ENCODE measurements at regions not wholly inside any gene's neighbourhood (a gene's known extent, or its start where the extent isn't known, plus 50 kb on each side); places are given as distances from the start of the nearest gene placed in this dataset.

DNA sequence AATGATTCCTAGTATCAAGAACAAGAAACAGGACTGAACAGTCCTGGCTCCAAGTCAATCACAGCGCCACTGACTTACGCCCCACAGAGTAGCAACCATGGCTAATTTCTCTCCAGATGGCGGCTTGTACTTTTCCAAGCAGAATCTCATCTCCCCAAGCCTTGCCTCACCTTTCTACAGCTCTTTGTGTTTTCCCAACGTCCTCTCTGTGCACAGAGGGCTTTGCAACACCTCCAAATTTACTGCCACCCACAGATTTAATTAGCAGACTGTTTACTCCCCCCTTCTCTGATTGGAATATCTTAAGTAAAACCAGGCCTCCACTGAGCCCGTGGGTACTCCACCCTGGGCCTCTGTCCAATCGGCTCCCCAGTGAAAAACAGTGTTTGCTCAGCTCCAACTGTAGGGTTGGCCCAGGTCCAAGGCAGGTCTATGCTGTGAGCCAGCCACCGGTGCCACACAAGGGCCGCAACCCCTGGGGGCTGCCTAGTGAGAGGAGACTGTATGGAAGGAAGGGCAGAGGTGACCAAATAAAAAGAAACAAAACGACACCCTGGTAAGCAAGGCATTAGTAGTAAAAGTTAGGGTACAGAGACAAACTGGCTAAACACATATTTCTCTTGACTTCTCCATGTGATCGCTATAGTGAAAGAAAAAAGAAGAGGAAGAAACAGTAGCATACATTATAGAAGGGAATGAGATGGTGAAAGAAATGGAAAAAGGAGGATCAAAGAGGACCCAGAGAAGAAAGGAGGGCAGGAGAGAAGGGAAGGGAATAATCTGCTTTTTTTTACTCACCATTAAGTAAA lies 128.4 kb upstream of the SOD1 start:
- H3K79me2 ChIP-seq (ENCODE audit: control insufficient read depth, insufficient read depth, low read length), result no peaks in the 10 kb centered on the region
- ATAC-seq, result no peak
- no peaks in the 10 kb centered on the region; the same call in 1 of the 2 replicates for H4K20me1 ChIP-seq (replicated peaks; ENCODE audit: control insufficient read depth, insufficient read depth, low read length)
- H3K4me3 ChIP-seq, result no peak overlapping the region
- under 1% methylated on average over 10 of the region's 10 CpGs for WGBS (ENCODE audit: insufficient coverage, low coverage, missing lambda C conversion rate)
- no peaks in the 10 kb centered on the region for H3K4me1 ChIP-seq (replicated peaks in 1 of 2; ENCODE audit: control insufficient read depth in 2 of 2, insufficient read depth in 2 of 2, low read length in 2 of 2)
- H3K4me2 ChIP-seq (ENCODE audit: insufficient read depth, low read length), result no peak overlapping the region
- no peak for FAIRE-seq
- H3K27me3 ChIP-seq (ENCODE audit: control insufficient read depth in 2 of 2, insufficient read depth in 2 of 2, low read length in 2 of 2), result peaks cover 1 to 32% of the 10 kb centered on the region in 2 experiments; a peak in 3 of 5 replicates
- in situ Hi-C loops (cut with MboI), result no loop called here
- CTCF ChIA-PET (ENCODE audit: low intra/inter-chr PET ratio), result no interaction called here
- DNase-seq (ENCODE audit: extremely low read depth in 1 of 4, low spot score in 3 of 4), result no peak
- POLR2A ChIA-PET, result no interaction called here
- no peak overlapping the region for H3K9ac ChIP-seq (ENCODE audit: insufficient read depth in 1 of 2, low read depth in 2 of 2, low read length in 2 of 2)
- H3K9me1 ChIP-seq (ENCODE audit: control insufficient read depth, insufficient read depth, low read length), result no peaks in the 10 kb centered on the region
- no peaks in the 10 kb centered on the region for H3K36me3 ChIP-seq (ENCODE audit: control insufficient read depth, insufficient read depth, low read length)
- no peaks in the 10 kb centered on the region for H3K9me3 ChIP-seq (replicated peaks; ENCODE audit: control insufficient read depth, insufficient read depth, low read depth, low read length)
- intact Hi-C loops (cut with micrococcal nuclease), result no loop called here
- H2AFZ ChIP-seq (ENCODE audit: low read depth, low read length), result no peak overlapping the region
- no peak overlapping the region for H3K27ac ChIP-seq (ENCODE audit: extremely low read depth, low read depth, low read length)
- BruUV-seq (replicated peaks), result no TSS peak
- no peak for TF ChIP-seq SP2 (IDR thresholded peaks at IDR 0.05; ENCODE audit: extremely low read depth, low read depth, low read length, poor library complexity, severe bottlenecking)
- no peak for TF ChIP-seq ZNF589 (CRISPR knock-in tag; IDR thresholded peaks at IDR 0.05; ENCODE audit: low read depth)
- TF ChIP-seq MAZ (CRISPR knock-in tag; conservative IDR thresholded peaks at IDR 0.05 in 1 of 2, IDR thresholded peaks at IDR 0.05 in 1 of 2), result no peak
- TF ChIP-seq, protein P1, sequence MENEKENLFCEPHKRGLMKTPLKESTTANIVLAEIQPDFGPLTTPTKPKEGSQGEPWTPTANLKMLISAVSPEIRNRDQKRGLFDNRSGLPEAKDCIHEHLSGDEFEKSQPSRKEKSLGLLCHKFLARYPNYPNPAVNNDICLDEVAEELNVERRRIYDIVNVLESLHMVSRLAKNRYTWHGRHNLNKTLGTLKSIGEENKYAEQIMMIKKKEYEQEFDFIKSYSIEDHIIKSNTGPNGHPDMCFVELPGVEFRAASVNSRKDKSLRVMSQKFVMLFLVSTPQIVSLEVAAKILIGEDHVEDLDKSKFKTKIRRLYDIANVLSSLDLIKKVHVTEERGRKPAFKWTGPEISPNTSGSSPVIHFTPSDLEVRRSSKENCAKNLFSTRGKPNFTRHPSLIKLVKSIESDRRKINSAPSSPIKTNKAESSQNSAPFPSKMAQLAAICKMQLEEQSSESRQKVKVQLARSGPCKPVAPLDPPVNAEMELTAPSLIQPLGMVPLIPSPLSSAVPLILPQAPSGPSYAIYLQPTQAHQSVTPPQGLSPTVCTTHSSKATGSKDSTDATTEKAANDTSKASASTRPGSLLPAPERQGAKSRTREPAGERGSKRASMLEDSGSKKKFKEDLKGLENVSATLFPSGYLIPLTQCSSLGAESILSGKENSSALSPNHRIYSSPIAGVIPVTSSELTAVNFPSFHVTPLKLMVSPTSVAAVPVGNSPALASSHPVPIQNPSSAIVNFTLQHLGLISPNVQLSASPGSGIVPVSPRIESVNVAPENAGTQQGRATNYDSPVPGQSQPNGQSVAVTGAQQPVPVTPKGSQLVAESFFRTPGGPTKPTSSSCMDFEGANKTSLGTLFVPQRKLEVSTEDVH (IDR thresholded peaks at IDR 0.05; ENCODE audit: low read depth, partially characterized antibody), result no peak
- no peak for TF ChIP-seq GATA2 (CRISPR knock-in tag; IDR thresholded peaks at IDR 0.05)
- no peak for TF ChIP-seq TBL1XR1 (IDR thresholded peaks at IDR 0.05; ENCODE audit: low read length in 2 of 2)
- TF ChIP-seq ZC3H4 (CRISPR knock-in tag; IDR thresholded peaks at IDR 0.05; ENCODE audit: borderline replicate concordance), result no peak
- no peak for TF ChIP-seq ZBTB8A (IDR thresholded peaks at IDR 0.05; ENCODE audit: partially characterized antibody)
- no peak for TF ChIP-seq TAF1 (IDR thresholded peaks at IDR 0.05; ENCODE audit: control insufficient read depth, extremely low read depth, insufficient read depth, low read length, severe bottlenecking)
- no peak for TF ChIP-seq RBM25 (IDR thresholded peaks at IDR 0.05; ENCODE audit: low read depth, low read length, severe bottlenecking)
- TF ChIP-seq RAD51 (IDR thresholded peaks at IDR 0.05; ENCODE audit: borderline replicate concordance, low read depth), result no peak
- TF ChIP-seq ZBTB7A (IDR thresholded peaks at IDR 0.05; ENCODE audit: borderline replicate concordance, control insufficient read depth, low read depth, low read length), result no peak
- TF ChIP-seq, protein P2, sequence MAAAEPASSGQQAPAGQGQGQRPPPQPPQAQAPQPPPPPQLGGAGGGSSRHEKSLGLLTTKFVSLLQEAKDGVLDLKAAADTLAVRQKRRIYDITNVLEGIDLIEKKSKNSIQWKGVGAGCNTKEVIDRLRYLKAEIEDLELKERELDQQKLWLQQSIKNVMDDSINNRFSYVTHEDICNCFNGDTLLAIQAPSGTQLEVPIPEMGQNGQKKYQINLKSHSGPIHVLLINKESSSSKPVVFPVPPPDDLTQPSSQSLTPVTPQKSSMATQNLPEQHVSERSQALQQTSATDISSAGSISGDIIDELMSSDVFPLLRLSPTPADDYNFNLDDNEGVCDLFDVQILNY (CRISPR knock-in tag; IDR thresholded peaks at IDR 0.05), result no peak
- no peak for TF ChIP-seq NFYB (IDR thresholded peaks at IDR 0.05; ENCODE audit: extremely low read depth, insufficient read length)
- TF ChIP-seq MECOM (CRISPR knock-in tag; IDR thresholded peaks at IDR 0.05), result no peak
- TF ChIP-seq DMBX1 (CRISPR knock-in tag; IDR thresholded peaks at IDR 0.05; ENCODE audit: borderline replicate concordance), result no peak
- TF ChIP-seq, protein P3, sequence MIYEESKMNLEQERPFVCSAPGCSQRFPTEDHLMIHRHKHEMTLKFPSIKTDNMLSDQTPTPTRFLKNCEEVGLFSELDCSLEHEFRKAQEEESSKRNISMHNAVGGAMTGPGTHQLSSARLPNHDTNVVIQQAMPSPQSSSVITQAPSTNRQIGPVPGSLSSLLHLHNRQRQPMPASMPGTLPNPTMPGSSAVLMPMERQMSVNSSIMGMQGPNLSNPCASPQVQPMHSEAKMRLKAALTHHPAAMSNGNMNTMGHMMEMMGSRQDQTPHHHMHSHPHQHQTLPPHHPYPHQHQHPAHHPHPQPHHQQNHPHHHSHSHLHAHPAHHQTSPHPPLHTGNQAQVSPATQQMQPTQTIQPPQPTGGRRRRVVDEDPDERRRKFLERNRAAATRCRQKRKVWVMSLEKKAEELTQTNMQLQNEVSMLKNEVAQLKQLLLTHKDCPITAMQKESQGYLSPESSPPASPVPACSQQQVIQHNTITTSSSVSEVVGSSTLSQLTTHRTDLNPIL (CRISPR knock-in tag; IDR thresholded peaks at IDR 0.05), result no peak
